GM23338 (cell line): ENCODE measurements at regions not wholly inside any gene's neighbourhood (a gene's known extent, or its start where the extent isn't known, plus 50 kb on each side); places are given as distances from the start of the nearest gene placed in this dataset.

Experiments
- ATAC-seq: fragments of 200-7000 bp; cut with Tn5 transposase; 3 replicates; pipeline ENCODE4 v1.9.1; 2020
- DNase-seq: peaks from one replicate; pipeline ENCODE4 v3.0.0-alpha.2; 2015; ENCODE audit warnings: low spot score
- H2AFZ ChIP-seq: fragments of 200-600 bp; sonication (generic); 2 replicates; pipeline ENCODE4 v1.8.0; 2016; ENCODE audit warnings: antibody characterized with exemption, mild to moderate bottlenecking, moderate library complexity
- H3F3A ChIP-seq: fragments of 200-600 bp; sonication (generic); replicated peaks from 2 replicates; pipeline ENCODE4 v1.8.0; 2017; ENCODE audit warnings: antibody characterized with exemption, mixed run types, low read depth
- H3K27ac ChIP-seq: fragments of 200-600 bp; sonication (generic); 2 replicates; pipeline ENCODE4 v1.6.1; 2016; ENCODE audit warnings: low read depth
- H3K27me3 ChIP-seq: fragments of 200-600 bp; sonication (generic); 2 replicates; pipeline ENCODE4 v1.8.0; 2016; ENCODE audit warnings: mild to moderate bottlenecking, mixed run types, moderate library complexity; ENCODE audit not compliant: insufficient read depth
- H3K36me3 ChIP-seq: fragments of 200-600 bp; sonication (generic); 2 replicates; pipeline ENCODE4 v1.8.0; 2016; ENCODE audit warnings: mild to moderate bottlenecking; ENCODE audit not compliant: insufficient read depth
- H3K4me1 ChIP-seq: fragments of 200-600 bp; sonication (generic); 2 replicates; pipeline ENCODE4 v1.8.0; 2016; ENCODE audit warnings: mild to moderate bottlenecking, moderate library complexity; ENCODE audit not compliant: insufficient read depth
- H3K4me2 ChIP-seq: fragments of 200-600 bp; sonication (generic); 2 replicates; pipeline ENCODE4 v1.7.1; 2017; ENCODE audit warnings: mixed run types
- H3K4me3 ChIP-seq: fragments of 200-600 bp; sonication (generic); 2 replicates; pipeline ENCODE4 v1.6.1; 2016; ENCODE audit warnings: mixed run types
- H3K79me2 ChIP-seq: fragments of 200-600 bp; sonication (generic); replicated peaks from 2 replicates; pipeline ENCODE4 v1.8.0; 2017; ENCODE audit warnings: mild to moderate bottlenecking; ENCODE audit not compliant: insufficient read depth
- H3K9me2 ChIP-seq: fragments of 200-600 bp; sonication (generic); 2 replicates; pipeline ENCODE4 v1.8.0; 2017; ENCODE audit not compliant: insufficient read depth
- H4K20me1 ChIP-seq: fragments of 200-600 bp; sonication (generic); replicated peaks from 2 replicates; pipeline ENCODE4 v1.8.0; 2017; ENCODE audit warnings: mild to moderate bottlenecking; ENCODE audit not compliant: insufficient read depth
- H3K27ac Mint-ChIP-seq: 2 replicates; pipeline ENCODE4 v1.8.0; 2020; ENCODE audit warnings: inconsistent platforms, mild to moderate bottlenecking, moderate library complexity, mixed read lengths
- H3K27me3 Mint-ChIP-seq: 3 replicates; pipeline ENCODE4 v1.8.0; 2022; ENCODE audit warnings: low read depth, mild to moderate bottlenecking, moderate library complexity, mixed read lengths, inconsistent platforms; ENCODE audit not compliant: insufficient read depth, poor library complexity
- H3K36me3 Mint-ChIP-seq: 3 replicates; pipeline ENCODE4 v1.8.0; 2021; ENCODE audit warnings: low read depth, mild to moderate bottlenecking, inconsistent platforms, moderate library complexity, mixed read lengths
- H3K4me1 Mint-ChIP-seq: 3 replicates; pipeline ENCODE4 v1.8.0; 2020; ENCODE audit warnings: mild to moderate bottlenecking, inconsistent platforms, mixed read lengths
- H3K4me3 Mint-ChIP-seq: 3 replicates; pipeline ENCODE4 v1.8.0; 2021; ENCODE audit warnings: moderate library complexity, mild to moderate bottlenecking, inconsistent platforms, mixed read lengths
- H3K9me3 Mint-ChIP-seq: 3 replicates; pipeline ENCODE4 v1.8.0; 2020; ENCODE audit warnings: moderate library complexity, mild to moderate bottlenecking, inconsistent platforms, mixed read lengths
- CREB1 ChIP-seq: fragments of 250-450 bp; sonication (Bioruptor Pico); IDR thresholded peaks from 2 replicates; pipeline ENCODE4 v1.5.0; 2020; ENCODE audit warnings: low read depth, mild to moderate bottlenecking, moderate library complexity
- EZH2 ChIP-seq: fragments of 200-600 bp; sonication (generic); IDR thresholded peaks from one replicate; pipeline ENCODE4 v1.8.0; 2017; ENCODE audit warnings: antibody characterized with exemption, mild to moderate bottlenecking, low read depth; ENCODE audit not compliant: unreplicated experiment
- EZH2phosphoT487 ChIP-seq: fragments of 200-600 bp; sonication (generic); IDR thresholded peaks from one replicate; pipeline ENCODE4 v1.8.1; 2018; ENCODE audit warnings: antibody characterized with exemption; ENCODE audit not compliant: unreplicated experiment
- JUNB ChIP-seq: IDR thresholded peaks from one replicate; pipeline ENCODE4 v1.6.1; 2016; ENCODE audit warnings: antibody characterized with exemption; ENCODE audit not compliant: unreplicated experiment
- STAT1 ChIP-seq: IDR thresholded peaks from one replicate; pipeline ENCODE4 v1.6.1; 2016; ENCODE audit warnings: antibody characterized with exemption; ENCODE audit not compliant: unreplicated experiment
- ZNF331 ChIP-seq: fragments of 250-450 bp; sonication (Bioruptor Pico); IDR thresholded peaks from 2 replicates; pipeline ENCODE4 v1.5.0; 2020; ENCODE audit warnings: low read depth, mild to moderate bottlenecking, moderate library complexity
- TF ChIP-seq, protein P1 (sequence below): IDR thresholded peaks from one replicate; pipeline ENCODE4 v1.6.1; 2018; ENCODE audit warnings: antibody characterized with exemption; ENCODE audit not compliant: unreplicated experiment
- TF ChIP-seq, protein P2 (sequence below): IDR thresholded peaks from 2 replicates; pipeline ENCODE4 v1.6.1; 2016; ENCODE audit warnings: antibody characterized with exemption
- TF ChIP-seq, protein P3 (sequence below): fragments of 250-450 bp; sonication (Bioruptor Pico); IDR thresholded peaks from 2 replicates; pipeline ENCODE4 v1.5.0; 2020; ENCODE audit warnings: mild to moderate bottlenecking, moderate library complexity
- TF ChIP-seq, protein P4 (sequence below), 2 experiments: fragments of 200-600 bp in 1 of 2; sonication (generic) in 1 of 2; conservative IDR thresholded peaks; 2 replicates each; pipeline versions ENCODE4 v1.5.1 to v1.6.1; 2016 to 2017; ENCODE audit warnings: antibody characterized with exemption in 2 of 2, low read depth in 2 of 2, mild to moderate bottlenecking in 2 of 2, moderate library complexity in 1 of 2

DNA sequence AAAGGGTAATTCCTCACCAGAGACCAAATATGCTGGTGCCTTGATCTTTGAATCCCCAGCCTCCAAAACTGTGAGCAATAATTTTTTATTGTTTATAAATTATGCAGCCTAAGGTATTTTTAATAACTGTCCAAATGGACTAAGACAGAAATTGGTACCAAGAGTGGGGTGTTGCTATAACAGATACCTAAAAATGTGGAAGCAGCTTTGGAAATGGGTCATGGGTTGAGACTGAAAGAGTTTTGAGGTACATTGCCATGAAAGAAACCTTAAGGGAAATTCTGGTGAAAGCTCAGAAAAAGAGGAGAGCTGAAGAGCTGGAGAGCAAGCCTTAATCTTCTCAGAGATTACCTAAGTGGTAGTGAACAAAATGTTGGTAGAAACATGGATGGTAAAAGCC lies 378.2 kb downstream of the NXPE2 start (continued):
- TF ChIP-seq, protein P1, sequence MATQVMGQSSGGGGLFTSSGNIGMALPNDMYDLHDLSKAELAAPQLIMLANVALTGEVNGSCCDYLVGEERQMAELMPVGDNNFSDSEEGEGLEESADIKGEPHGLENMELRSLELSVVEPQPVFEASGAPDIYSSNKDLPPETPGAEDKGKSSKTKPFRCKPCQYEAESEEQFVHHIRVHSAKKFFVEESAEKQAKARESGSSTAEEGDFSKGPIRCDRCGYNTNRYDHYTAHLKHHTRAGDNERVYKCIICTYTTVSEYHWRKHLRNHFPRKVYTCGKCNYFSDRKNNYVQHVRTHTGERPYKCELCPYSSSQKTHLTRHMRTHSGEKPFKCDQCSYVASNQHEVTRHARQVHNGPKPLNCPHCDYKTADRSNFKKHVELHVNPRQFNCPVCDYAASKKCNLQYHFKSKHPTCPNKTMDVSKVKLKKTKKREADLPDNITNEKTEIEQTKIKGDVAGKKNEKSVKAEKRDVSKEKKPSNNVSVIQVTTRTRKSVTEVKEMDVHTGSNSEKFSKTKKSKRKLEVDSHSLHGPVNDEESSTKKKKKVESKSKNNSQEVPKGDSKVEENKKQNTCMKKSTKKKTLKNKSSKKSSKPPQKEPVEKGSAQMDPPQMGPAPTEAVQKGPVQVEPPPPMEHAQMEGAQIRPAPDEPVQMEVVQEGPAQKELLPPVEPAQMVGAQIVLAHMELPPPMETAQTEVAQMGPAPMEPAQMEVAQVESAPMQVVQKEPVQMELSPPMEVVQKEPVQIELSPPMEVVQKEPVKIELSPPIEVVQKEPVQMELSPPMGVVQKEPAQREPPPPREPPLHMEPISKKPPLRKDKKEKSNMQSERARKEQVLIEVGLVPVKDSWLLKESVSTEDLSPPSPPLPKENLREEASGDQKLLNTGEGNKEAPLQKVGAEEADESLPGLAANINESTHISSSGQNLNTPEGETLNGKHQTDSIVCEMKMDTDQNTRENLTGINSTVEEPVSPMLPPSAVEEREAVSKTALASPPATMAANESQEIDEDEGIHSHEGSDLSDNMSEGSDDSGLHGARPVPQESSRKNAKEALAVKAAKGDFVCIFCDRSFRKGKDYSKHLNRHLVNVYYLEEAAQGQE, result no peak
- TF ChIP-seq EZH2phosphoT487 (no peak), JUNB (no peak), STAT1 (no peak), ZNF331 (no peak)
- TF ChIP-seq, protein P2, sequence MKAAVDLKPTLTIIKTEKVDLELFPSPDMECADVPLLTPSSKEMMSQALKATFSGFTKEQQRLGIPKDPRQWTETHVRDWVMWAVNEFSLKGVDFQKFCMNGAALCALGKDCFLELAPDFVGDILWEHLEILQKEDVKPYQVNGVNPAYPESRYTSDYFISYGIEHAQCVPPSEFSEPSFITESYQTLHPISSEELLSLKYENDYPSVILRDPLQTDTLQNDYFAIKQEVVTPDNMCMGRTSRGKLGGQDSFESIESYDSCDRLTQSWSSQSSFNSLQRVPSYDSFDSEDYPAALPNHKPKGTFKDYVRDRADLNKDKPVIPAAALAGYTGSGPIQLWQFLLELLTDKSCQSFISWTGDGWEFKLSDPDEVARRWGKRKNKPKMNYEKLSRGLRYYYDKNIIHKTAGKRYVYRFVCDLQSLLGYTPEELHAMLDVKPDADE, result no peak

DNA sequence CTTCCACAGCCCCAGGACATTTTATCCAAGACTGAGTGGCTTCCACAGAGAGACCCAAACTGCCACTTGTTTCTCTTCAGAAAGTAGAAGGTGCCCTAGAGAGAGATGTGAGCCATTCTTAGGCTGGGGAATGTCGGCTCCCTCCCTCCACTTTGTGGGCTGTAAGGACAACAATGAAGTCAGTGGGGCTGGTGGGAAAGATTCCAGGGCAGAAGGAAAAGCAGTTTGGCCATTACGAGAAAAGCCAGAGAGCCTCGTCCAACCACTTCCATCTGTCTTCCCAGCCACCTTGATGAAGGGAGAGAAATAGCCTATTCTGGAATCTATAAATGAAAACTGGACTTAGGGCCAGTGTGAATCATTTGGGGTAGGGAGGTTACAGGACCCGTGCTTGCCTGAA lies 382.5 kb downstream of the NXPE2 start:
- Histone ChIP-seq H3K79me2 (no peaks in the 10 kb centered on the region), H3K36me3 (no peaks in the 10 kb centered on the region; the same call in 1 of the 2 replicates), H3K27me3 (no peaks in the 10 kb centered on the region), H4K20me1 (no peaks in the 10 kb centered on the region), H3K4me3 (no peak overlapping the region), H2AFZ (no peak overlapping the region), H3K4me1 (no peaks in the 10 kb centered on the region), H3K4me2 (no peak overlapping the region), H3K9me2 (no peaks in the 10 kb centered on the region; the same call in 1 of the 2 replicates), H3K27ac (no peak overlapping the region), H3F3A (no peaks in the 10 kb centered on the region)
- DNase-seq (no peak), ATAC-seq (no peak)
- Mint-ChIP-seq H3K27me3 (peaks cover 4% of the 10 kb centered on the region), H3K4me1 (no peaks in the 10 kb centered on the region), H3K36me3 (peaks cover 14% of the 10 kb centered on the region; the same call in 2 of the 3 replicates), H3K4me3 (no peak overlapping the region), H3K9me3 (peaks cover 19% of the 10 kb centered on the region), H3K27ac (no peak overlapping the region)
- TF ChIP-seq CREB1 (CRISPR knock-in tag) (no peak), STAT1 (no peak), JUNB (no peak), EZH2phosphoT487 (no peak), EZH2 (no peak)
- TF ChIP-seq, protein P3, sequence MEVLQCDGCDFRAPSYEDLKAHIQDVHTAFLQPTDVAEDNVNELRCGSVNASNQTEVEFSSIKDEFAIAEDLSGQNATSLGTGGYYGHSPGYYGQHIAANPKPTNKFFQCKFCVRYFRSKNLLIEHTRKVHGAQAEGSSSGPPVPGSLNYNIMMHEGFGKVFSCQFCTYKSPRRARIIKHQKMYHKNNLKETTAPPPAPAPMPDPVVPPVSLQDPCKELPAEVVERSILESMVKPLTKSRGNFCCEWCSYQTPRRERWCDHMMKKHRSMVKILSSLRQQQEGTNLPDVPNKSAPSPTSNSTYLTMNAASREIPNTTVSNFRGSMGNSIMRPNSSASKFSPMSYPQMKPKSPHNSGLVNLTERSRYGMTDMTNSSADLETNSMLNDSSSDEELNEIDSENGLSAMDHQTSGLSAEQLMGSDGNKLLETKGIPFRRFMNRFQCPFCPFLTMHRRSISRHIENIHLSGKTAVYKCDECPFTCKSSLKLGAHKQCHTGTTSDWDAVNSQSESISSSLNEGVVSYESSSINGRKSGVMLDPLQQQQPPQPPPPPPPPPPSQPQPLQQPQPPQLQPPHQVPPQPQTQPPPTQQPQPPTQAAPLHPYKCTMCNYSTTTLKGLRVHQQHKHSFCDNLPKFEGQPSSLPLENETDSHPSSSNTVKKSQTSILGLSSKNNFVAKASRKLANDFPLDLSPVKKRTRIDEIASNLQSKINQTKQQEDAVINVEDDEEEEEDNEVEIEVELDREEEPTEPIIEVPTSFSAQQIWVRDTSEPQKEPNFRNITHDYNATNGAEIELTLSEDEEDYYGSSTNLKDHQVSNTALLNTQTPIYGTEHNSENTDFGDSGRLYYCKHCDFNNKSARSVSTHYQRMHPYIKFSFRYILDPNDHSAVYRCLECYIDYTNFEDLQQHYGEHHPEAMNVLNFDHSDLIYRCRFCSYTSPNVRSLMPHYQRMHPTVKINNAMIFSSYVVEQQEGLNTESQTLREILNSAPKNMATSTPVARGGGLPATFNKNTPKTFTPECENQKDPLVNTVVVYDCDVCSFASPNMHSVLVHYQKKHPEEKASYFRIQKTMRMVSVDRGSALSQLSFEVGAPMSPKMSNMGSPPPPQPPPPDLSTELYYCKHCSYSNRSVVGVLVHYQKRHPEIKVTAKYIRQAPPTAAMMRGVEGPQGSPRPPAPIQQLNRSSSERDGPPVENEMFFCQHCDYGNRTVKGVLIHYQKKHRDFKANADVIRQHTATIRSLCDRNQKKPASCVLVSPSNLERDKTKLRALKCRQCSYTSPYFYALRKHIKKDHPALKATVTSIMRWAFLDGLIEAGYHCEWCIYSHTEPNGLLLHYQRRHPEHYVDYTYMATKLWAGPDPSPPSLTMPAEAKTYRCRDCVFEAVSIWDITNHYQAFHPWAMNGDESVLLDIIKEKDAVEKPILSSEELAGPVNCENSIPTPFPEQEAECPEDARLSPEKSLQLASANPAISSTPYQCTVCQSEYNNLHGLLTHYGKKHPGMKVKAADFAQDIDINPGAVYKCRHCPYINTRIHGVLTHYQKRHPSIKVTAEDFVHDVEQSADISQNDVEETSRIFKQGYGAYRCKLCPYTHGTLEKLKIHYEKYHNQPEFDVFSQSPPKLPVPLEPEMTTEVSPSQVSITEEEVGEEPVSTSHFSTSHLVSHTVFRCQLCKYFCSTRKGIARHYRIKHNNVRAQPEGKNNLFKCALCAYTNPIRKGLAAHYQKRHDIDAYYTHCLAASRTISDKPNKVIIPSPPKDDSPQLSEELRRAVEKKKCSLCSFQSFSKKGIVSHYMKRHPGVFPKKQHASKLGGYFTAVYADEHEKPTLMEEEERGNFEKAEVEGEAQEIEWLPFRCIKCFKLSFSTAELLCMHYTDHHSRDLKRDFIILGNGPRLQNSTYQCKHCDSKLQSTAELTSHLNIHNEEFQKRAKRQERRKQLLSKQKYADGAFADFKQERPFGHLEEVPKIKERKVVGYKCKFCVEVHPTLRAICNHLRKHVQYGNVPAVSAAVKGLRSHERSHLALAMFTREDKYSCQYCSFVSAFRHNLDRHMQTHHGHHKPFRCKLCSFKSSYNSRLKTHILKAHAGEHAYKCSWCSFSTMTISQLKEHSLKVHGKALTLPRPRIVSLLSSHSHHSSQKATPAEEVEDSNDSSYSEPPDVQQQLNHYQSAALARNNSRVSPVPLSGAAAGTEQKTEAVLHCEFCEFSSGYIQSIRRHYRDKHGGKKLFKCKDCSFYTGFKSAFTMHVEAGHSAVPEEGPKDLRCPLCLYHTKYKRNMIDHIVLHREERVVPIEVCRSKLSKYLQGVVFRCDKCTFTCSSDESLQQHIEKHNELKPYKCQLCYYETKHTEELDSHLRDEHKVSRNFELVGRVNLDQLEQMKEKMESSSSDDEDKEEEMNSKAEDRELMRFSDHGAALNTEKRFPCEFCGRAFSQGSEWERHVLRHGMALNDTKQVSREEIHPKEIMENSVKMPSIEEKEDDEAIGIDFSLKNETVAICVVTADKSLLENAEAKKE (CRISPR knock-in tag), result no peak
- TF ChIP-seq, protein P4, sequence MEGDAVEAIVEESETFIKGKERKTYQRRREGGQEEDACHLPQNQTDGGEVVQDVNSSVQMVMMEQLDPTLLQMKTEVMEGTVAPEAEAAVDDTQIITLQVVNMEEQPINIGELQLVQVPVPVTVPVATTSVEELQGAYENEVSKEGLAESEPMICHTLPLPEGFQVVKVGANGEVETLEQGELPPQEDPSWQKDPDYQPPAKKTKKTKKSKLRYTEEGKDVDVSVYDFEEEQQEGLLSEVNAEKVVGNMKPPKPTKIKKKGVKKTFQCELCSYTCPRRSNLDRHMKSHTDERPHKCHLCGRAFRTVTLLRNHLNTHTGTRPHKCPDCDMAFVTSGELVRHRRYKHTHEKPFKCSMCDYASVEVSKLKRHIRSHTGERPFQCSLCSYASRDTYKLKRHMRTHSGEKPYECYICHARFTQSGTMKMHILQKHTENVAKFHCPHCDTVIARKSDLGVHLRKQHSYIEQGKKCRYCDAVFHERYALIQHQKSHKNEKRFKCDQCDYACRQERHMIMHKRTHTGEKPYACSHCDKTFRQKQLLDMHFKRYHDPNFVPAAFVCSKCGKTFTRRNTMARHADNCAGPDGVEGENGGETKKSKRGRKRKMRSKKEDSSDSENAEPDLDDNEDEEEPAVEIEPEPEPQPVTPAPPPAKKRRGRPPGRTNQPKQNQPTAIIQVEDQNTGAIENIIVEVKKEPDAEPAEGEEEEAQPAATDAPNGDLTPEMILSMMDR (conservative IDR thresholded peaks at IDR 0.05; ENCODE audit: low read depth in 2 of 2), result no peak
- TF ChIP-seq, protein P2, result no peak
